ENCODE measurements at regions not wholly inside any gene's neighbourhood (a gene's known extent, or its start where the extent isn't known, plus 50 kb on each side); places are given as distances from the start of the nearest gene placed in this dataset.
"Not testable (repeated sequence)": the region's sequence is repeated elsewhere in the genome, so short reads cannot be mapped to it uniquely, and the experiment has no call there.

GRCh38 chr4:149987330-149988086, 90.7 kb upstream of the DCLK2 start:
- no peak for DNase-seq

GRCh38 chr4:149988087-149988410, 90.2 kb upstream of the DCLK2 start:
- DNase-seq: no peak

DNA sequence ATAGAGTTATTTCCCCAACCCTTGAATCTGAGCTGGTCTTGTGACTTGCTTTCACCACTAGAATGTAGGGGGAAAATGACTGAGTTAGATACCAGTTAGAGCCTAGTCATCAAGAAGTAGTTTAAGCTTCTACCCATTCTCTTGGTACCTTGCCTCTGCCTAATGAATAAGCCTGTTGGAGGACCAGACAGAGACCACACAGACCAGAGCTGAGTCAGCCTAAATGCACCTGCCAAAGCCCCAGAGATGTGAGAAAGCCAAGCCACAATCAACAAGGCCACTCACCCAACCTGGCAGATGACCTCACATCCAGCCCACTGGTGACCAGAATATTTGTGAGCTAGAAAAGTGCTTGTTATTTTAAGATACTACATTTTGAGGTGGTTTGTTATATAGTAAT, 85.2 kb upstream of the DCLK2 start:
- DNase-seq: no peak

DNA sequence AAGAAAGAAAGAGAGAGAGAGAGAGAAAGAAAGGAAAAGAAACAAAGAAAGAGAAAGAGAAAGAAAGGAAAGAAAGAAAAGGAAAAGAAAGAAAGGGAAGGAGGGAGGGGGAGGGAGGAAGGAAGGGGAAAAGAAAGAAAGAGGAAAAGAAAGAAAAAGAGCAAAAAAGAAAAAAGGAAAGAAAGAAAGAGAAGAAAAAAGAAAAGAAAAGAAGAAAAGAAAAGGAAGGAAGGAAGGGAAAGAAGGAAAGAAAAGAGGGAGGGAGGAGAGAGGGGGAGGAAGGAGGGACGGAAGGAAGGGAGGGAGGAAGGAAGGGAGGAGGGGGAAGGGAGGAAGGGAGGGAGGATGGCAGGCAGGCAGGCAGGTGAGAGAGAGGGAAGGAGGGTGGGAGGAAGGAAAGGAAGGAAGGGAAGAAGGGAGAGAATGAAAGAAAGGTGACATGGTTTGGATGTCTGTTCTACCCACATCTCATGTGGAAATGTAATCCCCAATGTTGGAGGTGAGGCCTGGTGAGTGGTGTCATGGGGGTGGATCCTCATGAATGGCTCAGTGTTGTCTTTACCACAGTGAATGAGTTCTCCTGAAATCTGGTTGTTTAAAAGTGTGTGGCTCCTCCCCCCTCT, 83.0 kb upstream of the DCLK2 start:
- no peak for DNase-seq

DNA sequence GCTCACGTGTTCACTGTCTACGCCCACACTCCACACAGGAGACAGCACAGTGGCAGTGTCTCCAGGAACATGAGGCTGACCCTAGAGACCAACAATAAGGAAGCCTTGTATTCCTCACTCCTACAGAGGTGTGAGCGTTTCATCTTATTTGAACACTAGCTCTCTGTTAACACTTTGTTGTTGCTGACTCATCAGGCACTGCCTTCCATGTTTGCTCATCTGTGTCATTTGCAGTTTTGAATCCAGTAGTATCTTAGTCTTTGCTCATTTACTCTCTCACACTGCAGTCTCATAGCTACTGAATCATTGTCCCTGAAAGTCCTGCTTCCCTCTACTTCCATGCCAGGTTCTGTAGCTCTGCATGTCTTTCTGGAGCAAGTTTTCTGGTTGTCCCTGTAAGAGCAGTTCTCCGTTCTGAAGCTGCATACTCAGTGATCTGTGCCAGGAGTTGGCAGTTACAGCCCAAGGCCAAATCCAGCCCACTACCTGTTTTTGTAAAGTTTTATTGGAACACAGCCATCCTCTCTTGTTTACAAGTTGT, 80.3 kb upstream of the DCLK2 start:
- DNase-seq: no peak

- peak in 1 of 2 experiments; percentile 3 for DNase-seq
Observed at GRCh38 chr4:149999485-150000074, 78.7 kb upstream of the DCLK2 start.

- DNase-seq: no peak
Observed at GRCh38 chr4:150001815-150002214, 76.4 kb upstream of the DCLK2 start.

DNA sequence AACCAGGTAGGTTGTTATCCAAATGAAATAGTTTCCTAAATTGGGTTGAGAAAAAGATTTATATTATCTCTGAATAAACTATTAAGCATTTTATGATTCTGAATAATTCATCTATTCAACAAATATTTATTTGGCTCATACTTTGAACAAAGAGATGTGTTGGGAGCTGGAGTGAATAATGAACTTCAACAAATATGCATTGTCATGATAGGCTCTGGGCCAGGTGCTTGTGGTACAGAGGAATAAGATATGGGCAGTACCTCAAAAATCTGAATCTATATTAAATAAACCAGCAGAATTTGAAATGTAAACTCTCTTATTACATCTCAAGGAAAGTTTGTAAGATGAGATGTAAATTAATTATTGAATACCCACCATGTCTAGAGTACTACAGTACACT, 75.7 kb upstream of the DCLK2 start:
- DNase-seq: no peak

DNA sequence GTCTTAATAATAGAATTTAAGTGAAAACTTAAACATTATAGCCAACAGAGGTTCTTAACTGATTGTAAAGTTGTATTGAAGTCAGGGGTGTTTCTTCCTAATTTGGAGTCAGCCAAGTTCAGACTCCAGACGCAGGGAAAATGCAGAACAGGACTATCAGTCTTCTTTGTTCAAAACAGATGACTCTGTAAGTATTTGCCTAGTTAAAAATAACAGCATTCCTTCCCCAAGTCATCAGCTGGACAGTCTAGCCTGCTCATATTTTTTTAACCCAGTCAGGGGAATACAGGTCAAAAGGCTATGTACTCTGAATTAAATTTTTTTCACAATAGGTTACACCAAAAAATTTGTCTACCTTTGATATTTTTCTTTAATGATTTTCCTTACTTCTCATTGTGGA, 73.8 kb upstream of the DCLK2 start:
- no peak for DNase-seq

- DNase-seq: no peak
Observed at GRCh38 chr4:150005537-150005936, 72.7 kb upstream of the DCLK2 start.

GRCh38 chr4:150006197-150006596, 72.0 kb upstream of the DCLK2 start:
- DNase-seq: no peak

DNA sequence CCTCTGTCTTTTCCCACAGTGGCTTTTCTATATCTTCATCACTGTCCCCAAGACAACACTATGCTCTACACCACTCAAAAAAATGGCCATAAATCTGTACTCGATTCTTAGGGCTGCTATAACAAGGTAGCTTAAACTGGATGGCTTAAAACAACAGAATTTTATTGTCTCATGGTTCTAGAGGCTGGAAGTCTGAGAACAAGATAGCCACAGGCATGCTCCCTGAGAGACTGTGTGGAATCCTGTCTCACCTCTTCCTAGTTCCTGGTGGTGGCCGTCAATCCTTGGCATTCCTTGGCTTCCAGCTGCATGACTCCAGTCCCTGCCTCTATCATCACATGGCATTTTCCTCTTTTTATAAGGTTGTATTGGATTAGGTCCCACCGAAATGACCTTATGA, 70.7 kb upstream of the DCLK2 start:
- no peak for DNase-seq

DNA sequence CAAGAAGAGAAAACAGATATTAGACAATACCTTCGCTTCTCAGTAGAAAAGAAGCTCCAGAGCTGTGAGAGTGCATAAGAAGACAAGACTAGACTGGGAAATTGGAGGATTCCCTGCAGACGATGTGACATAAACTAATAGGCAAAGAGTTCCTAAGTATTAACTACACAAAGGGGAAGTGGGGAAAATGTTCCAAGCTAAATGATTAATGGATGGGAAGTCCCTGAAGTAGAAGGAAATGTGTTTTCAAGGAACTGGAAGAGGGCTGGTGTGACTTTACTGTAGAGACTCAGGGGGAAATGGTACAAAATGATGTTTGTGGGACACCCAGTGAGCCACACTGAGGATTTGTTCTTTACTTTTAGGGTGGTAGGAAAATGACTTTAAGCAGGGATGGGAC, 69.7 kb upstream of the DCLK2 start:
- no peak for DNase-seq

DNA sequence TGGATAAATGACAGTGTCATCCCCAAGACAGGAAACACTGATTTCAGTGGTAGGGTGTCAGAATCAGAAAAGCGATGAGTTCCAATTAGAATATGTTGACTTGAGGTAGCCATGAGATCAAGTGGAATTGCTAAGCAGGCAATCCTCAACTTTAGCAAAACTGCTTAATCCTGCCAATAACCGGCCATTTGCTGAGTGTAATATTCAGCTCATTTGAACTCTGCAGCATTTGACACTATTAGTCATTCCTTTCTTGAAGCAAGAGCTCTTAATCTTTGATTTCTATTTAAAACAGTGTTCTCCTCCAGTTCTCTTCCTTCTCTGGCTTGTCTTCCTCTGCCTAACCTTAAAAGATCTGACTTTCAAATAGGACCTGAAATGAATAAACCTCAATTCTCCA, 68.7 kb upstream of the DCLK2 start:
- DNase-seq: no peak

DNA sequence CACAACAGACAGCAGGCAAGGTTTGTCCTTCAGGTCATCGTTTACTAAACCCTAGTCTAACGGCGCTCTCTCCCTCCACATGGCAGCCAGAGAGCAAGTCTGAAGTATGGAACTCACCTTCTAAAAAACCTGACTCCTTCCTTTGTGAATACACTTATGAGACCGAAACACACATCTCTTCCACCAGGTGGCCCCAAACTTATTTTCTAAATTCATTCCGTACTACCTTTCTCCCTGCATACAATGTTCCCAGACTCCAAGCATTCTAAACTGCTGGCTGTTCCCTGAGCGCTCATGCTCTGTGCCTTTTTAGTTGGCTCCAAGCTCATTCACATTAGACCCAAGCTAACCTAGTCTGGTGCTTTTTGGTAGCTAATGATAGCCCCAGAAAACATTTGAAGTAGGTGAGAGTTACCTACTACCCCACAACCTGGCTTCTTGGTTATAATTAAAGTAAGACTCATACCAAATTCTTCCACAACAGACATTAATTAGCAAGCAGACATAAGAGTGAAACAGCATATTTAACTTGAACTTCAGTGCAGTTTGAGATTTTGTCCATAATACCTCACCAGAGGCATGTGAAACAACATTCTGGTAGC, 67.6 kb upstream of the DCLK2 start:
- no peak for DNase-seq

DNA sequence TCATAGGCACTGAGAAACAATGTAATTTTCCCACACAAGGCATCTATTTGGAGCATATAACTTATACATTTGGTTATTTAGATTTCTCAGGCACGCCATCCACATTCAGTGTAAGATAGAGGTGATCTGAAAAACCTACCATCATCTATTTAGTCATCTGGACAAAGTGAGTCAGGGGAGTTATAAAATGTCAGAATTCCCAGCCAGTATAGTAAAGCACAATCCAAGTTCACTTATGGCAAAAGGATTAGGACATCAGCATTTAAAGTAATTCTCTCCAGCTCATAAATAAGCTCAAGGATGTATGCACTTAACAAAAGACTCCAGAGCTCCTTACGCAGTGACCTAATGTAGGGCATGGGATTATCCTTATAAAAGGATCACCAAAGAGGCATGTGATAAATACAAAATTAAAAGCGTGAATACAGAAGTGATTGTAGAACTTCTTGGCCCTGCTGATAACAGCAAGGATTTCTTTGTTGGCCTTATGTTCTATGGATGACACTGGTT, 65.3 kb upstream of the DCLK2 start:
- DNase-seq: no peak

DNA sequence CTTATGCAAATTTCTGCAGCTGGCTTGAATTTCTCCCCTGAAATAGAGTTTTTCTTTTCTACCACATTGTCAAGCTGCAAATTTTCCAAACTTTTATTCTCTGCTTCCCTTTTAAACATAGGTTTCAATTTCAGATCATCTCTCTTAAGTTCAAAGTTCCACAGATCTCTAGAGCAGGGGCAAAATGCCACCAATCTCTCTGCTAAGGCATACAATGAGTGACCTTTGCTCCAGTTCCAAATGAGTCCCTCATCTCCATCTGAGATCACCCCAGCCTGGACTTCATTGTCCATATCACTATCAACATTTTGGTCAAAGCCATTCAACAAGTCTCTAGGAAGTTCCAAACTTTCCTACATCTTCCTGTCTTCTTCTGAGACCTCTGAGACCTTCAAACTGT, 62.3 kb upstream of the DCLK2 start:
- not testable (repeated sequence) for DNase-seq

DNA sequence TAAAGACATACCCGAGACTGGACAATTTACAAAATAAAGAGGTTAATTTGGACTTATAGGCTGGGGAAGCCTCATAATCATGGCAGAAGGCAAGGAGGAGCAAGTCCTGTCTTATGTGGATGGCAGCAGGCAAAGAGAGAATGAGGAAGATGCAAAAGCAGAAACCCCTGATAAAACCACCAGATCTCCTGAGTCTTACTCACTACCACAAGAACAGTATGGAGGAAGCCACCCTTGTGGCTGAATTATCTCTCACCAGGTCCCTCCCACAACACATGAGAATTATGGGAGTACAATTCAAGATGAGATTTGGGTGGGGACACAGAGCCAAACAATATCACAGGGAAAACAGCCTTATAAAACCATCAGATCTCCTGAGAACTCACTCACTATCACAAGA, 61.6 kb upstream of the DCLK2 start:
- not testable (repeated sequence) for DNase-seq

DNA sequence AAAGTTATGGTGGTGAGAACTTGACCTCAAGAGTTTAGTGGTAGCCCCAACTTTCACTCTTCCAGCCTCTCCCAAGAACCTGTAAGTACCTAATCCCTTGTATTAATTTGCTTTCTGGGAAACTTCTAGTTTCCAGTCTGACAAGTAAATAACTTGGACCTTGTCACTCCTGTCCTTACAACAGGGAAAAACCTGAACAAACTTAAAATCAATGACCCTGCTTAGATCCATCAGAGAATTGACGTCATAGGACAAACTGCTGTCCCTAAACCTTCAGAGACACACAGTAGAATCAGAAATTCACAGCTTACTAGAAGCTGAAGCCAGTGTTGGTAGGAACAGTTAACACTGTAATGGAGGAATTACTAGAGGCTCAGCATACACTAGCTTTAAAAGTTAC, 60.0 kb upstream of the DCLK2 start:
- no peak for DNase-seq

GRCh38 chr4:150021483-150021882, 56.8 kb upstream of the DCLK2 start:
- DNase-seq: no peak

- no peak for DNase-seq
Observed at GRCh38 chr4:150023489-150023888, 54.8 kb upstream of the DCLK2 start.

- not testable (repeated sequence) for DNase-seq
Observed at GRCh38 chr4:150026987-150027386, 51.3 kb upstream of the DCLK2 start.

All from cerebellar nuclear complex (tissue), 1 donor.